OCI-LY1 (cell line): ENCODE measurements at regions not wholly inside any gene's neighbourhood (a gene's known extent, or its start where the extent isn't known, plus 50 kb on each side); places are given as distances from the start of the nearest gene placed in this dataset.

Experiments
- H2AFZ ChIP-seq: fragments of 200-600 bp; sonication (generic), shearing (Covaris generic); 2 replicates; pipeline ENCODE4 v1.6.0; 2014; ENCODE audit warnings: antibody characterized with exemption, mild to moderate bottlenecking, low read length
- H3F3A ChIP-seq: fragments of 200-600 bp; sonication (generic), shearing (Covaris generic); 2 replicates; pipeline ENCODE4 v1.6.0; 2014; ENCODE audit warnings: mild to moderate bottlenecking, antibody characterized with exemption, low read length, moderate library complexity; ENCODE audit not compliant: insufficient read depth
- H3K27ac ChIP-seq: fragments of 200-600 bp; sonication (generic); 2 replicates; pipeline ENCODE4 v1.5.1; 2014; ENCODE audit warnings: low read length, mixed run types, mild to moderate bottlenecking, low read depth; ENCODE audit not compliant: poor library complexity, severe bottlenecking
- H3K27me3 ChIP-seq: fragments of 200-600 bp; sonication (generic); 2 replicates; pipeline ENCODE4 v1.6.0; 2014; ENCODE audit warnings: antibody characterized with exemption, mild to moderate bottlenecking, low read length, moderate library complexity; ENCODE audit not compliant: insufficient read depth
- H3K36me3 ChIP-seq: fragments of 200-600 bp; sonication (generic); 2 replicates; pipeline ENCODE4 v1.6.1; 2014; ENCODE audit warnings: mild to moderate bottlenecking, antibody characterized with exemption, low read length, moderate library complexity, mixed read lengths; ENCODE audit not compliant: insufficient read depth
- H3K4me1 ChIP-seq: fragments of 200-600 bp; sonication (generic); 2 replicates; pipeline ENCODE4 v1.5.1; 2014; ENCODE audit warnings: mild to moderate bottlenecking, low read length, moderate library complexity; ENCODE audit not compliant: insufficient read depth, severe bottlenecking
- H3K4me2 ChIP-seq: fragments of 200-600 bp; sonication (generic), shearing (Covaris generic); 2 replicates; pipeline ENCODE4 v1.6.1; 2014; ENCODE audit warnings: low read length
- H3K4me3 ChIP-seq: fragments of 200-600 bp; sonication (generic); 2 replicates; pipeline ENCODE4 v1.5.1; 2014; ENCODE audit warnings: low read length, low read depth, mild to moderate bottlenecking, mixed read lengths; ENCODE audit not compliant: poor library complexity, severe bottlenecking
- H3K79me2 ChIP-seq: fragments of 200-600 bp; shearing (Covaris generic); 2 replicates; pipeline ENCODE4 v1.6.1; 2016; ENCODE audit warnings: mixed run types, low read length, mixed read lengths; ENCODE audit not compliant: insufficient read depth
- H3K9ac ChIP-seq: fragments of 200-600 bp; sonication (generic), shearing (Covaris generic); 2 replicates; pipeline ENCODE4 v1.6.1; 2014; ENCODE audit warnings: mild to moderate bottlenecking, low read length, mixed read lengths
- H3K9me2 ChIP-seq: fragments of 200-600 bp; sonication (generic), shearing (Covaris generic); 2 replicates; pipeline ENCODE4 v1.6.1; 2014; ENCODE audit warnings: low read depth, mild to moderate bottlenecking, low read length, mixed read lengths
- H3K9me3 ChIP-seq: fragments of 200-600 bp; shearing (Covaris generic); 2 replicates; pipeline ENCODE4 v1.6.1; 2014; ENCODE audit warnings: low read length, mixed read lengths
- H4K20me1 ChIP-seq: fragments of 200-600 bp; sonication (generic), shearing (Covaris generic); 2 replicates; pipeline ENCODE4 v1.6.0; 2016; ENCODE audit warnings: mild to moderate bottlenecking, low read length; ENCODE audit not compliant: insufficient read depth
- CTCF ChIP-seq: fragments of 200-600 bp; sonication (generic), shearing (Covaris generic); IDR thresholded peaks from 2 replicates; pipeline ENCODE4 v1.5.1; 2017; ENCODE audit warnings: mild to moderate bottlenecking, antibody characterized with exemption, low read length, moderate library complexity, mixed read lengths
- EZH2 ChIP-seq: fragments of 200-600 bp; sonication (generic), shearing (Covaris generic); IDR thresholded peaks from 2 replicates; pipeline ENCODE4 v1.8.0; 2017; ENCODE audit warnings: borderline replicate concordance, mixed run types, mild to moderate bottlenecking, antibody characterized with exemption, low read length, moderate library complexity, mixed read lengths

- TF ChIP-seq CTCF (no peak), EZH2 (no peak)
- Histone ChIP-seq H3K4me3 (no peak overlapping the region), H3K36me3 (no peaks in the 10 kb centered on the region), H3F3A (no peaks in the 10 kb centered on the region), H3K27me3 (no peaks in the 10 kb centered on the region), H3K27ac (no peak overlapping the region), H3K4me1 (no peaks in the 10 kb centered on the region), H3K9ac (no peak overlapping the region), H3K9me3 (no peaks in the 10 kb centered on the region), H4K20me1 (no peaks in the 10 kb centered on the region), H3K9me2 (no peaks in the 10 kb centered on the region), H3K4me2 (no peak overlapping the region), H3K79me2 (no peaks in the 10 kb centered on the region), H2AFZ (no peak overlapping the region)
Observed at GRCh38 chr9:2478421-2478820, 143.2 kb upstream of the VLDLR start.

GRCh38 chr9:2479056-2479565 is 142.5 kb upstream of the VLDLR start:
- H3K4me1 ChIP-seq: no peaks in the 10 kb centered on the region
- no peak overlapping the region for H3K4me2 ChIP-seq
- no peaks in the 10 kb centered on the region for H3K9me2 ChIP-seq
- H3K4me3 ChIP-seq: no peak overlapping the region
- no peak overlapping the region for H3K9ac ChIP-seq
- H3K27ac ChIP-seq: no peak overlapping the region
- no peaks in the 10 kb centered on the region for H3F3A ChIP-seq
- H2AFZ ChIP-seq: no peak overlapping the region
- no peaks in the 10 kb centered on the region for H3K36me3 ChIP-seq
- TF ChIP-seq EZH2: no peak
- H3K27me3 ChIP-seq: no peaks in the 10 kb centered on the region
- no peaks in the 10 kb centered on the region for H3K9me3 ChIP-seq
- H3K79me2 ChIP-seq: no peaks in the 10 kb centered on the region
- no peaks in the 10 kb centered on the region for H4K20me1 ChIP-seq

- Histone ChIP-seq H3K9ac (no peak overlapping the region), H3K4me1 (no peaks in the 10 kb centered on the region), H3K9me3 (no peaks in the 10 kb centered on the region), H3K4me3 (no peak overlapping the region), H2AFZ (no peak overlapping the region), H3K27me3 (no peaks in the 10 kb centered on the region), H3K9me2 (no peaks in the 10 kb centered on the region), H3F3A (no peaks in the 10 kb centered on the region), H3K36me3 (no peaks in the 10 kb centered on the region), H3K27ac (no peak overlapping the region), H3K79me2 (no peaks in the 10 kb centered on the region), H4K20me1 (no peaks in the 10 kb centered on the region), H3K4me2 (no peak overlapping the region)
- TF ChIP-seq CTCF: no peak
- no peak for TF ChIP-seq EZH2
Observed at GRCh38 chr9:2480255-2480837, 141.2 kb upstream of the VLDLR start.

GRCh38 chr9:2481216-2481615 is 140.4 kb upstream of the VLDLR start:
- Histone ChIP-seq H3K4me1 (no peaks in the 10 kb centered on the region), H3K9me2 (no peaks in the 10 kb centered on the region), H3K9ac (no peak overlapping the region), H3K79me2 (no peaks in the 10 kb centered on the region), H3K9me3 (no peaks in the 10 kb centered on the region), H3K27me3 (no peaks in the 10 kb centered on the region), H4K20me1 (no peaks in the 10 kb centered on the region), H3K4me2 (no peak overlapping the region), H3F3A (no peaks in the 10 kb centered on the region), H3K36me3 (no peaks in the 10 kb centered on the region), H3K27ac (no peak overlapping the region), H2AFZ (no peak overlapping the region), H3K4me3 (no peak overlapping the region)
- no peak for TF ChIP-seq EZH2
- no peak for TF ChIP-seq CTCF
